H4 (cell line): ENCODE measurements at regions not wholly inside any gene's neighbourhood (a gene's known extent, or its start where the extent isn't known, plus 50 kb on each side); places are given as distances from the start of the nearest gene placed in this dataset.

ENCODE experiments used
- DNase-seq: peaks from one replicate; pipeline ENCODE4 v3.0.0-alpha.2; 2015; ENCODE audit warnings: low spot score

GRCh38 chr2:34105006-34105767, 506.1 kb upstream of the FAM98A start:
- DNase-seq = peak; percentile 13

- peak; percentile 1 for DNase-seq
Observed at GRCh38 chr2:34104601-34105000, 505.5 kb upstream of the FAM98A start.

DNA sequence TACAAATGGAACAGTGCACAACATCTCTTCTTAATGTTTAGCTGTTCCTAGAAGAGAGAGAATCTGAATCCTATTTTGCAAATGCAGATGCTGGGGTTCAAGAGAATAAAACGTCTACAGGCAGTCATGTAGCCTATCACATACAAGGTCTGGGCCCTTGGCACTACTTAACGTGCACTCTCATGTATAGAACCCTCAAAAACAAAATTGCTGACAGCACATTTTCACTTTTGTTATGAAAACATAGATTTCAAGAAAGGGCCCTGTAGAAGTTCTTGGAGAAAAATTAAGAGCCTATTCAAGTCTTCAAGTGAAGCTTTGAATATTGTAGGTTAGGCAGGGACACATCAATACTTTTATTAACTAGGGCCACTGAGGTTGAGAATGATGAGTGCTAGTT, 504.3 kb upstream of the FAM98A start:
- no peak for DNase-seq

DNA sequence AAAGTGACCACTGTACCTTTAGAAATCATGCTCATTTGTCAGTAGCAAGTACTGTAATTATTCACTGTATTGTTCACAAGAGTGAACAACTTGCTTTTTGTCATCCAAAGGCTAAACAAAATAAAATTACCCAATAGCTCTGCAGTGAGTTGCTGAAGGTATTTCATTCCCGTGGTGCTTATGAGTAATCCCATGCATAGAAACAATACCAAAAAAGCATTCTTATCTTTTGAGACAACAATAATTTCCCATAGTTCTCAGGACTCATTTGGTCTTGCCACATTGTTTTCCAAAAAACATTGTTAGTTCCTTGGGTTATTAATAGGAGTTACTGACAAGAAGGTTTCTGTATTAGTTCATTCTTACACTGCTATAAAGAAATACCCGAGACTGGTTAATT, 503.2 kb upstream of the FAM98A start:
- DNase-seq = no peak

DNA sequence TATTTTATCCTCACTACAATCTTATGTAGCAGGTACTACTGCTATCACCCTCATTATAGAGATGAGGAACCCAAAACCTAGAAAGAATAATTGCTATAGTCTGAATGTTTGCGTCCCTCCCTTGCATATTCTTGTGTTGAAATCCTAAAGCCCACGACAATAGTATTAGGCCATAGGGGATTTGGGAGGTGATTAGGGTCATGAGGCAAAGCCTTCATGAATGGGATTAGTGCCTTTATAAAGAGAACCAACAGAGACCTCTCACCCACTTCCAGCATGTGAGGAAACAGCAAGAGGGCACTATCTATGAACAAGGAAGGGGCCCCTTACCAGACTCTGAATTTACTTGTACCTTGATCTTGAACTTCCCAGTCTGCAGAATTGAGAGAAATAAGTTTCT, 500.3 kb upstream of the FAM98A start:
- DNase-seq = no peak

DNA sequence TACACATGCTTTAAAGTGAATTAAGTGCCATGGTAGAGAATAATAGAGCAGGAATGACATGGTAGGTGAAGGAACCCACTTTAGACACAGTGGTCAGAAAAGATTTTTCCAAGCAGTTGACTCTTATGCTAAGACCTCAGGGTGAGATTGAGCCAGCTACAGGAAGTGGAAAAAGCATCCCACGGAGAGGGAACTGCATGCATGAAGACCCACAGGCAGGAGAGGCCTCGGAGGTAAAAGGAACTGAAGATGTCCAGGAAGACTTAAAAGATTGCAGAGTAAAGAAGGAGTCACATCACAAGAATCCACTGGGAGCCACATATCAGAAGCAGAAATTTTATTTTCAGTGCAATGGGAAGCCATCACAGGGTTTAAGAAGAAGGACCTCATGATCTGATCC, 499.2 kb upstream of the FAM98A start:
- DNase-seq = no peak

DNA sequence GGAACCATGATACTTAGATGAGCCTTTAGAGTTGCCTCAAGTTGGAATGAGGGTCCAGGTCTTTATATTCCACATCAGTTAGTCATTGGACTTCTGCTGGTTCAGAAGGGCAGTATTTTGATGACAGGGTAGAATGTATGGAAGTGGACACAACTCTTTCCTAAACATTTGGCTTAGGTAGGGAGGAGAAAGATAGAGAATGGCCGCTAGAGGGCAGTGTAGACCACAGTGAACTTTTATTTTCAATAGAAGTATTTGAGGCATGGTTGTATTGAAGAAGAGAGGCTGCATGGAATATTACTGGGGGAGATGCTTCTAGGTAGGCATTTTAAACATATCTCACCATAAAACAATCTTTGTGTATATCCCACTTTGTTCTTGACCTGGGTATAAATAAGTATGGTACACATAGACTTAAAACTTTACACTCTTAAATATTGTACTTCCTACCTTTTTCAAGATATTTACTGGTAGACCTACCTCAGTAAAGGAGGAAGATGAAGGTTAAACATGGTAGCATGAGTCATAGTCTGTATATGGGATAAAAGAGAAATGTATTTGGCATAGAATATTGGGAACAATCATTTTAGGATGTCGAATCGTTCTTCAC, 497.6 kb upstream of the FAM98A start:
- peak; percentile 3 for DNase-seq

DNA sequence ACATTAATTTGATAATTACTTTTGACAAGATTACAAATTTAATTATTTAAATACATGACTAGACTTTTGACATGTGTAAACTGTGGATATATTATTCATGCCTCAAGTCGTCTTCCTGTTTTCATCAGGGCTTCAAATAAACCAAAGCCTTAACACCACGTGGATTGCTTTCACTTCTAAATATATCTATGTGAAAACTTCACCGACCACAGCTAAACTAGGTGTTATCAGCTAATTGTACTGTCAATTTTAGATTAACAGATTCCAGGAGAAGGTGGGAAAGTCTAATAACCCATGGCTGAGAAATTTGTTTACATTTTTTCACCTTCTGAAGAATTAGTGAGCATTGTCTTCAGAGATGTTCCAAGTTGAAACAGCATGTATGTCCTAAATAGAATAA, 494.7 kb upstream of the FAM98A start:
- DNase-seq = no peak

DNA sequence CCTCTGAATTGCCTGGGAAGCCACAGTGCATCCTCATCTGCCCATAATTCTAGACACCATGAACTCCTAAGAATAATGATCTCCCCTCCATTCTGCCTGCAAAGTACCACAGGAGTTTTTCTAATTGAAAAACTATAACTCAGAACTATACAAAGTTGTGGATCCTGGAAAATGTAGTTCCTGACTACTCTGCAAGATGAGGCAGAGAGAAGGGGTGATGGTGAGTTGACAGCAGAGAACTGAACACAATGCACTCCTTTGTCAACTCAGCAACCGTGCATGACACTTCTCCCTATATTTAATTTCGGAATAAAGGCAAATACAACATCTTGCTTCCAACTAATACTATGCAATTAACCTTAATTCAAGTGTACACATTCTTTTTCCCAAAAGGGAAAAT, 471.1 kb upstream of the FAM98A start:
- DNase-seq = no peak

GRCh38 chr2:34069604-34070003, 470.5 kb upstream of the FAM98A start:
- no peak for DNase-seq

GRCh38 chr2:34050413-34050812, 451.3 kb upstream of the FAM98A start:
- DNase-seq = no peak

DNA sequence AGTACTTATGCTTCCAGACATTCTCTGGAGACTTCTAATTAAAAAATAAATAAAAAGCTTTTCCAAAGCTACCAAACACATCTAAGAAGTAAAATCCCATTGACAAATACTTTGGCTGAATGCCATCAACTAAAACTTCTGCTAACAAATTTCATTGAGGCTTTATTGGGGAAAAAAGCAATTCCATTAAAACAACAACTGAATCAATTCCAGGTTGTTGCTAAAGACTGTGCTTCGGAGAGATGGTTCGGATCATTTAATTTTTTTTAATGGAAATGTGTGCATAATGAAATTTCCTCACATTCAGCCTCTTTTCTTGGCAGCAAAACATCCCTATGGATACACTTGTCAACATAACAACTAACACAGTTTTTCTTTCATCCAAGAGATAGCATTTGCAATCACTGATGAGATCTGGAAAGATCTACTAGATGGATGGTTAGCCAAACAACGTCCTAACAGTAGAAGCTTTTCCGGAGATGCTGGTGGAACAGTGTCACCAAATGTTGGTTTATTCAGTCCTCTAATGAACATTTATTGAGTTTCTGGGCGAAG, 446.1 kb upstream of the FAM98A start:
- DNase-seq = no peak

DNA sequence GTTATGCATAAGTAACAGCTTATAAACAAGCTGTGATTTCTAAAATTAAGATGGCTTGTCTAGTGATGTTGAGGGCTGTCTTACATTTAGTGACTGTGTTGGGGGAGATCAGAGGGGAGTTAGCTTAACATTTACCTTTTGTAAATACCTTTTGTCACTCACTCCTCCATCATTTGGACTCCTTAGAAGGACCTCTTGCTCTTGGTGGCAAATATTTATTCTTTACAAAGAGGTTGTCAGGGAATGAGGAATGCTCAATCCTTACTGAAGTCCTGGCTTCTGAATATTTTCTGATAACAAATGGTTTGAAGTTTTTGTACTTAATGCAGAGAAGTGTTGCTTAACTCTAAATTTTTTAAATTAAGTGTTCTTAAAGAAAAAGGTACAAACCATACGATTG, 438.8 kb upstream of the FAM98A start:
- DNase-seq = no peak

GRCh38 chr2:34037157-34037556, 438.1 kb upstream of the FAM98A start:
- no peak for DNase-seq

- peak; percentile 2 for DNase-seq
Observed at GRCh38 chr2:34031097-34031496, 432.0 kb upstream of the FAM98A start.

DNA sequence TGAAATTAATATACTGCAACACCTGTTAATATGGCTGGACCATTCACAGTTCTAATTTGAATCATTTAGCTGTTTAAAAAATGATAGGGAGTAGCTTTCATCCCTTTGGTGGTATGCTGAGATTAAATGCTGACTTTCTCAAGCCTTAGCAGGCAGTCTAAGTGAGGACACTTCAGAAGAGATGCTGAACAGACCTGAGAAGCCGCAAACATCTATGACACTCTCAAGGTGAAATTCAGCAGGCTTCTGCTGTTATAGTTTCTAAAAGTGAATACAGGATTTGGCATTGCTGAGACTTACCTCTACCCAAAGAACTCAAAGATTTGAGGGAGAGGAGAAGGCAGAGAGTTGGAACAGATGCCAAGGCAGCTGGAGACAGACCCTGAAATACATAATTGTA, 431.2 kb upstream of the FAM98A start:
- DNase-seq = no peak

DNA sequence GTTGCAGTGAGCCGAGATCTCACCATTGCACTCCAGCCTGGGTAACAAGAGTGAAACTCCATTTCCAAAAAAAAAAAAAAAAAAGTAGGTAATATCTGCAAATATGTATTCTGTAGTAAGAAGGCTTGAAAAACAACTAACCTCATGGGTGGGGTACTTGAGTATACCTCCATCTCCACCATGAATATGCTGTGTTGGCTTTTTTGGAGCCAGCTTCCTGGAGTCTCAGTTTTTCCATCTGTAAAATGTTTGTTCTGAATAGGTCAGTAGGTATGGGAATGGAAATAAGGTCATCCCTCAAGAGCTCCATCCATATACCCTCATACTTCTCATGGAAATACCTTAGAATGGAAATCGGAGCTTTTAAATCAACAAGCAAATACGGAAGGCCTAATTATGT, 430.0 kb upstream of the FAM98A start:
- DNase-seq = no peak

GRCh38 chr2:34025196-34025595, 426.1 kb upstream of the FAM98A start:
- DNase-seq = no peak

DNA sequence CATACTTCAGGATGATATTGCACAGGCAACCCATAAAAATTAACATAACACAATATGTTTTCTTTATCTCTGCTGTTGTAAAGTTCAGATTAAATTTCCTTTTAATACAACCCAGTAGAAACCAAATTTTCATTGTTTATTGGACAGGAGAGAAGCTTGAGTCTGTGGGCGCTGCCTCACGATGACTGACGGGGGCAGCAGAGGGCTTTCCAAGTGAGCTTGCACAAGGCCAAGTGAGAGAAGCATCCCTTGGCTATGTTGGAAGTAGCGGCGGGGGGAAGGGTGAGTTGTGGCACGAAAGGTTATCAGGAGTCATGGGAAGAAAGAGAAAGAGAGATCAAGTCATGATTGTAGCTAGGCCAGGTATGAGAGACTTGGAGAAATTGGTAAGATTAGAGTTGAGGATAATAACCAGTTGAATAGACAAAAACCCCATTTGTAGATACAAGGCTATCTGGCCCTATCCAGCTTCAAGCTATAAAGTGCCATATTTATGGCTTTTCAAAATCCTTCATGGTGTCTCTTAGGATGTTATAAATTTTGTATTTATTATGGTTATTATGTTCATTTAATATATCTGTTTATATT, 413.7 kb upstream of the FAM98A start:
- peak; percentile 22 for DNase-seq

DNA sequence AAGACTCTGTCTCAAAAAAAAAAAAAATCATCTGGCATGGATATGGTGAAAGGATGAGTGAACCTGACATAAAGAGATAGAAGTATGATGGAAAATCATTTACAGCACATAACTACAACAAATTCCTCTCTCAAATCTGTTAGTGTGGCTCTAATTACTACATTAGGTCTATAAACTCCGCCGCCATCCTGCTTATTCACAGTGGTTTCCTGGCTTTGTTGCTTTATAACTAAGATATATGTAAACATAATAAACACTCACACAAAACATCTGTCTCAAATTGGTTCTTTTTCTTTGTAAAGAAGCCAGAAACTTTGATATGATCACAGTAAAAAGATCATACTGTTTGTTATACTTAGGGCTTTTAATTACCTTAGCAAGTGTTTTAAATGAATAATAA, 412.6 kb upstream of the FAM98A start:
- no peak for DNase-seq

DNA sequence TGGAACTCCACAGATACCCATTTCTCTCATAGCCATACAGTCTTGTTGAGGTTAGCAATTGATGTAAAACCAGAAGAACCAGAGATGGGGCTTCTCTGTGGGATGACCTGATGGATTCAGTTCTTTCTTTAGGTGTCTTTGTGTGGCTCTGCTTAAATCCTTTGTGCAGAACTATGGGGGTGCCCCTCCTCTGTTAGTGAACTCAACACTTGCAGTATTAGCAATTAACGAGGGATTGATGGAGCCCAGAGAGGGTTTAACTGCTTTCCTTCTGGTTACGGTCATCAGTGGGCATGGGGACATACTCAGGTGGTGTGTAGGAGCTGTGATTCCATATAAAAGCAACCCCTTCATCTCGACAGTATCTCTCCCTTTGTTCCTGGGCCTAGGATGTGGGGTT, 406.8 kb upstream of the FAM98A start:
- no peak for DNase-seq

DNA sequence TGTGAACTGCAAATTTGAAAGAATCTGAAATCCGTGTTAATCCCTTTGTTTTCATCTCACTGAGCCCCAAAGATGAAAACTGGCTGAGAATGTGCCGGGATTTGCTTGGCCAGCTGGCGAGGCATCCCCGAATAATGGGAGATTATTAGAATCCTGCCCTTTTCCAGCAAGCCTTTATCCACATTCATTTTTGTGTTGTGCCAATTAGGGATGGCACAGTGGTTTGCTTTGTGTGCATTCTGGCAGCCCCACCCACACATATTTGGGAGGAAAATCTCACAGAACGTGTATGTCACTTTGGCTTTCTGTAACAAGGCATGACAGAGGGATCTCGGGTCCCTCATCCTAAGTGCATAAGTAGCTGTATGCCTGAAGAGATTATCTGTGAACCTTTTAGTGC, 405.8 kb upstream of the FAM98A start:
- no peak for DNase-seq

DNA sequence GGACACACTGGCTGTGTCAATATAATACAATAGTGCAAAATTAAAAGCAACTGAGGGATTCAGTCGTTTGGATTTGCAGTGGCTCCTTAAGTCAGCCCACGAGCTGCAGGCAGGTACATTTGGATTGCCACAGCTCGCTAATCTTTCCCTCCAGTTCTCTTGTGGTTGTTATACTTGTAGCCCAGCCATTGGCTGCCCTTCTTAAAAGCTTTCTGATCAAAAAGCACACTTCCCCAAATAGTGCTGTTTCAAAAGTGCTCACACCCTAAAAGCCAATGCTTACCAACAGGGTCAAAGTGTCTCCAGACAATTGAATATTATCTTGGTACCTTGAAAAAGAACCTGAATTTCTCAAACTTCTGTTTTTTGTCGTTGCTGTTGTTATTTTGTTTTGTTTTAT, 404.7 kb upstream of the FAM98A start:
- no peak for DNase-seq
